ENCODE measurements at regions not wholly inside any gene's neighbourhood (a gene's known extent, or its start where the extent isn't known, plus 50 kb on each side); places are given as distances from the start of the nearest gene placed in this dataset.

DNA sequence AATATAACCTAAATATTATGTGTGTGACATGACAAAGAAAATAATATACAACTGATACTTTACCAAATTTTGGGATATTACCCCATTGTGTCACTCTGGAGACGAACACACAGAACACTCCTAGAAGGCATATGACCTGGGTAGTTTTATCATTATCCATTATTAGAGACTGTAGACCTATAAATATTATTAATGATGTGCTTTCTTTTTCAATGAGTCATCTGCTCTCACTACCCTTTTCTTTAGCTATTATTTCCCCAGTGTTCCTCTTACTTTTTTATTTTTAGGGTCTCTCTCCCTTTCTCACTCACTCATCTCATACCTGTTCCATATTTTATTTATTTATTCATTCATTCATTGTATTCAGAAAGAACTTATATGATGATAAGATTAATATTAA lies 143.3 kb upstream of the ITGA4 start:
- TF ChIP-seq, protein P1, sequence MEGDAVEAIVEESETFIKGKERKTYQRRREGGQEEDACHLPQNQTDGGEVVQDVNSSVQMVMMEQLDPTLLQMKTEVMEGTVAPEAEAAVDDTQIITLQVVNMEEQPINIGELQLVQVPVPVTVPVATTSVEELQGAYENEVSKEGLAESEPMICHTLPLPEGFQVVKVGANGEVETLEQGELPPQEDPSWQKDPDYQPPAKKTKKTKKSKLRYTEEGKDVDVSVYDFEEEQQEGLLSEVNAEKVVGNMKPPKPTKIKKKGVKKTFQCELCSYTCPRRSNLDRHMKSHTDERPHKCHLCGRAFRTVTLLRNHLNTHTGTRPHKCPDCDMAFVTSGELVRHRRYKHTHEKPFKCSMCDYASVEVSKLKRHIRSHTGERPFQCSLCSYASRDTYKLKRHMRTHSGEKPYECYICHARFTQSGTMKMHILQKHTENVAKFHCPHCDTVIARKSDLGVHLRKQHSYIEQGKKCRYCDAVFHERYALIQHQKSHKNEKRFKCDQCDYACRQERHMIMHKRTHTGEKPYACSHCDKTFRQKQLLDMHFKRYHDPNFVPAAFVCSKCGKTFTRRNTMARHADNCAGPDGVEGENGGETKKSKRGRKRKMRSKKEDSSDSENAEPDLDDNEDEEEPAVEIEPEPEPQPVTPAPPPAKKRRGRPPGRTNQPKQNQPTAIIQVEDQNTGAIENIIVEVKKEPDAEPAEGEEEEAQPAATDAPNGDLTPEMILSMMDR (IDR thresholded peaks at IDR 0.05; ENCODE audit: borderline replicate concordance, extremely low read depth, low read length, poor library complexity, severe bottlenecking) = no peak
- TF ChIP-seq EZH2 (IDR thresholded peaks at IDR 0.05; ENCODE audit: borderline replicate concordance, low read depth, low read length, severe bottlenecking) = no peak
